ENCODE measurements at regions not wholly inside any gene's neighbourhood (a gene's known extent, or its start where the extent isn't known, plus 50 kb on each side); places are given as distances from the start of the nearest gene placed in this dataset.

DNA sequence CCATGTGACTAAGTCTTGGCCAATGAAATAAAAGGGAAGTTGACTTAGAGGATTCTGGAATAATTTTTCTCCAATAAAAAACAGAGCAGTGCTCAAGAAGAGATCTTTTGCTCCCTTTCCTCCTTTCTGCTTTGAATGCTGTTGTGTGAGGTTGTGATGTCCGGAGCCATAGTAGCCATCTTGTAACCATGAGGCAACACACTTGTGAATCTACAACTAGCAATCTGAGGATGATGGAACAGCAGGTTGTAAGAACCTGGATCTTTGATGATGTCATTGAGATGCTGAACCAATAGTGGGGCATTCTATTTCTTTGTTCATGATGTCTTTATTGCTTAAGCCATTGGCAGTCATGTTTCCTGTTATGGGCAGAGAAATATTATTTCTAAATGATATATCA lies 230.0 kb upstream of the SRRM4 start:
- no peak overlapping the region for H3K4me2 ChIP-seq (ENCODE audit: insufficient read depth, low read length)
- TF ChIP-seq, protein P1, sequence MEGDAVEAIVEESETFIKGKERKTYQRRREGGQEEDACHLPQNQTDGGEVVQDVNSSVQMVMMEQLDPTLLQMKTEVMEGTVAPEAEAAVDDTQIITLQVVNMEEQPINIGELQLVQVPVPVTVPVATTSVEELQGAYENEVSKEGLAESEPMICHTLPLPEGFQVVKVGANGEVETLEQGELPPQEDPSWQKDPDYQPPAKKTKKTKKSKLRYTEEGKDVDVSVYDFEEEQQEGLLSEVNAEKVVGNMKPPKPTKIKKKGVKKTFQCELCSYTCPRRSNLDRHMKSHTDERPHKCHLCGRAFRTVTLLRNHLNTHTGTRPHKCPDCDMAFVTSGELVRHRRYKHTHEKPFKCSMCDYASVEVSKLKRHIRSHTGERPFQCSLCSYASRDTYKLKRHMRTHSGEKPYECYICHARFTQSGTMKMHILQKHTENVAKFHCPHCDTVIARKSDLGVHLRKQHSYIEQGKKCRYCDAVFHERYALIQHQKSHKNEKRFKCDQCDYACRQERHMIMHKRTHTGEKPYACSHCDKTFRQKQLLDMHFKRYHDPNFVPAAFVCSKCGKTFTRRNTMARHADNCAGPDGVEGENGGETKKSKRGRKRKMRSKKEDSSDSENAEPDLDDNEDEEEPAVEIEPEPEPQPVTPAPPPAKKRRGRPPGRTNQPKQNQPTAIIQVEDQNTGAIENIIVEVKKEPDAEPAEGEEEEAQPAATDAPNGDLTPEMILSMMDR (IDR thresholded peaks at IDR 0.05; ENCODE audit: extremely low read depth, low read depth, low read length), result no peak

DNA sequence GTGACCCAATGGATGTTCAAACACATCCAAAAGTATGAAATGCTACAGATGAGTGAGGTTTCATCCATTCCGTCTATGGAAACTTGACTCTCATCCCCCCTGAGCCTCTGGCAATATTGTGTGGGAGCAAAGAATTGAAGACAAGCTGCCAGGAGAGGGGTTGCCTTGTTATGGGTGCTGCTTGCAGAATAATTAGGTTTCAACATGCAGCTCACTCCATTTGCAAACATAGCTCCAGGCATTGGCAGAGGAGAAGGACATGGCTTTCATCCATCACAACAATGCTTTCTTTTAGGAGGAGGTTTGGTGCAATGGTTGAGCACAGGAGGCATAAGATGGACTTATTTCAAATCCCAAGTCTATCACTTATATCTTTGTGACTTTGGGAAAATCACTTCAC lies 220.7 kb upstream of the SRRM4 start:
- H3K4me1 ChIP-seq (ENCODE audit: insufficient read depth, low read length), result no peaks in the 10 kb centered on the region
- H3K9me3 ChIP-seq (ENCODE audit: low read depth, low read length), result no peaks in the 10 kb centered on the region
- H4K20me1 ChIP-seq (ENCODE audit: insufficient read depth, low read length), result no peaks in the 10 kb centered on the region
- H2AFZ ChIP-seq (ENCODE audit: low read length), result no peak overlapping the region
- TF ChIP-seq, protein P1 (IDR thresholded peaks at IDR 0.05; ENCODE audit: extremely low read depth, low read depth, low read length), result no peak
- H3K4me2 ChIP-seq (ENCODE audit: insufficient read depth, low read length), result no peak overlapping the region
- DNase-seq (ENCODE audit: insufficient read length, low spot score, missing footprints), result no peak
- H3K4me3 ChIP-seq (ENCODE audit: insufficient read depth, low read length), result no peak overlapping the region
- no peaks in the 10 kb centered on the region for H3K36me3 ChIP-seq (ENCODE audit: insufficient read depth, low read length)
- no peaks in the 10 kb centered on the region for H3K79me2 ChIP-seq (ENCODE audit: insufficient read depth, low read length)
- no peaks in the 10 kb centered on the region for H3K27me3 ChIP-seq (ENCODE audit: insufficient read depth, low read length)
- no peak overlapping the region for H3K27ac ChIP-seq (ENCODE audit: low read depth, low read length)

More for the DNA sequence above, 230.0 kb upstream of the SRRM4 start:
- Histone ChIP-seq H3K79me2 (ENCODE audit: insufficient read depth, low read length) (no peaks in the 10 kb centered on the region), H3K27ac (ENCODE audit: low read depth, low read length) (no peak overlapping the region), H3K4me3 (ENCODE audit: insufficient read depth, low read length) (no peak overlapping the region), H4K20me1 (ENCODE audit: insufficient read depth, low read length) (no peaks in the 10 kb centered on the region), H3K9me3 (ENCODE audit: low read depth, low read length) (no peaks in the 10 kb centered on the region), H2AFZ (ENCODE audit: low read length) (no peak overlapping the region), H3K4me1 (ENCODE audit: insufficient read depth, low read length) (no peaks in the 10 kb centered on the region), H3K36me3 (ENCODE audit: insufficient read depth, low read length) (no peaks in the 10 kb centered on the region), H3K27me3 (ENCODE audit: insufficient read depth, low read length) (no peaks in the 10 kb centered on the region)
- no peak for DNase-seq (ENCODE audit: insufficient read length, low spot score, missing footprints)

DNA sequence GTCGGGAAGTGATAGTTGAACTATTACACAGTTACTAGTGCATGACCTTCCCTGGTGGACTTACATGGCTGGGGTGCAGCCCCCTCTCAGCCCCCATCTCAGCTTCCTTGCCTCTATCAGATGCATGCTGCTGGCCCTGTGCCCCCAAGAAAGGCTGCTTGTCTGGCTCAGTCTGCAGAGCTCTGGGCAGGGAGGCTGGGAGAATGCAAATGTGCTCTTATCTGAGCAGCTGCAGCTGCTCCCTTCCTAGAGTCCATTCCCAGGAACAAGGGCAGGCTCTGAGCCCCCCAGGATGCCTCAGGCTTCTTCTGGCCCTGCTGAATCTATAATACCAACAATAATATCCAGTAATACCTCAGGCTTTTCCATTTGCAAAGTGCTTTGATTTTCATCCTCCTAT lies 218.1 kb upstream of the SRRM4 start:
- H4K20me1 ChIP-seq (ENCODE audit: insufficient read depth, low read length), result no peaks in the 10 kb centered on the region
- TF ChIP-seq, protein P1 (IDR thresholded peaks at IDR 0.05; ENCODE audit: extremely low read depth, low read depth, low read length), result no peak
- H3K4me3 ChIP-seq (ENCODE audit: insufficient read depth, low read length), result no peak overlapping the region
- DNase-seq (ENCODE audit: insufficient read length, low spot score, missing footprints), result no peak
- no peak overlapping the region for H3K27ac ChIP-seq (ENCODE audit: low read depth, low read length)
- peaks cover 3% of the 10 kb centered on the region for H3K9me3 ChIP-seq (ENCODE audit: low read depth, low read length)
- no peaks in the 10 kb centered on the region for H3K4me1 ChIP-seq (ENCODE audit: insufficient read depth, low read length)
- no peaks in the 10 kb centered on the region for H3K27me3 ChIP-seq (ENCODE audit: insufficient read depth, low read length)
- H3K36me3 ChIP-seq (ENCODE audit: insufficient read depth, low read length), result no peaks in the 10 kb centered on the region
- H3K4me2 ChIP-seq (ENCODE audit: insufficient read depth, low read length), result no peak overlapping the region
- no peaks in the 10 kb centered on the region for H3K79me2 ChIP-seq (ENCODE audit: insufficient read depth, low read length)
- H2AFZ ChIP-seq (ENCODE audit: low read length), result no peak overlapping the region

DNA sequence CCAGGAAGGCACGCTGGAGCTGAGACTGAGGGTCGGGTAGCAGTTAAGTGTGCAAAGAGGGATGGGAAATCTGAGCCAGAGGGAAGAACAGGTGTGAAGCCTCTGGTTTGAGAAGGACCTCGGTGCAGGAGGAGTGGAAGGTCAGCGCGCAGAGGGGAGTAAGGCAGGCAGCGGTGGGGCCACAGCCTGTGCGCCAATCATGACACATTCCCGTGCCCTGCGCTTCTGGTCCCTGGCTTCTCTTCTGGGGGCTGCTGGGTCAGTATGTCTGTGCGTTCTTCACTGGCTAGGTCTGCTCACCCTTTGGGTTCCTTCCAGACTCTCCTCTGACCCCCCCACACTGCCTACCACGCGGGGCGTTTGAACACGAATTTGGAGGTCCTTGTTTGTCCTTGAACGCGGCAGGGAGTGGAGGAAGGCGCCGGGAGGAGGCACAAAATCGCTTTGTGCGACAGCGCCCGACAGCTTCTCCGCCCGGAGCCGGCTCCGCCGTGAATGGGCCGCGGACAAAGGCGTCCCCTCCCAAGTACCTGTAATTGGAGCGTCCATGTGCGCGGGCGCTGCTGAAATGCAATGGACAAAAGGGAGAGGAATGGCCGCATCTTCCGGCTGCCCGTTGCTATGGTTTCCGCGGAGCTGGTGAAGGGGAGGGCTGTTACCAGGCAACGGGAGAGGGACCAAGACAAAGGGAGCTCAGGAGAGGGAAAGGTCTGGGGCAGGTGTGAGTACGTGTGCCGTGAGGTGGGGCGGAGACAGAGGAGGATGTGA lies 207.2 kb upstream of the SRRM4 start:
- no peak overlapping the region for H2AFZ ChIP-seq (ENCODE audit: low read length)
- no peaks in the 10 kb centered on the region for H3K79me2 ChIP-seq (ENCODE audit: insufficient read depth, low read length)
- no peak overlapping the region for H3K4me3 ChIP-seq (ENCODE audit: insufficient read depth, low read length)
- H3K27me3 ChIP-seq (ENCODE audit: insufficient read depth, low read length), result no peaks in the 10 kb centered on the region
- no peaks in the 10 kb centered on the region for H3K4me1 ChIP-seq (ENCODE audit: insufficient read depth, low read length)
- no peaks in the 10 kb centered on the region for H4K20me1 ChIP-seq (ENCODE audit: insufficient read depth, low read length)
- H3K27ac ChIP-seq (ENCODE audit: low read depth, low read length), result no peak overlapping the region
- no peaks in the 10 kb centered on the region for H3K36me3 ChIP-seq (ENCODE audit: insufficient read depth, low read length)
- no peak for DNase-seq (ENCODE audit: insufficient read length, low spot score, missing footprints)
- no peak overlapping the region for H3K4me2 ChIP-seq (ENCODE audit: insufficient read depth, low read length)
- TF ChIP-seq, protein P1 (IDR thresholded peaks at IDR 0.05; ENCODE audit: extremely low read depth, low read depth, low read length), result no peak
- H3K9me3 ChIP-seq (ENCODE audit: low read depth, low read length), result no peaks in the 10 kb centered on the region
